SU-DHL-6 (cell line): ENCODE measurements at regions not wholly inside any gene's neighbourhood (a gene's known extent, or its start where the extent isn't known, plus 50 kb on each side); places are given as distances from the start of the nearest gene placed in this dataset.

Experiments
- EZH2phosphoT487 ChIP-seq: fragments of 200-600 bp; sonication (generic), shearing (Covaris generic); conservative IDR thresholded peaks from 2 replicates; pipeline ENCODE4 v1.6.1; 2018; ENCODE audit warnings: mild to moderate bottlenecking, antibody characterized with exemption, low read length, moderate library complexity, mixed read lengths
- TF ChIP-seq, protein P1 (sequence below): fragments of 200-600 bp; sonication (generic); IDR thresholded peaks from one replicate; pipeline ENCODE4 v1.5.1; 2017; ENCODE audit warnings: antibody characterized with exemption, mild to moderate bottlenecking, low read length, moderate library complexity; ENCODE audit not compliant: insufficient read depth, poor library complexity, severe bottlenecking

GRCh38 chr1:25104932-25105561, 127.3 kb downstream of the SYF2 start:
- TF ChIP-seq, protein P1, sequence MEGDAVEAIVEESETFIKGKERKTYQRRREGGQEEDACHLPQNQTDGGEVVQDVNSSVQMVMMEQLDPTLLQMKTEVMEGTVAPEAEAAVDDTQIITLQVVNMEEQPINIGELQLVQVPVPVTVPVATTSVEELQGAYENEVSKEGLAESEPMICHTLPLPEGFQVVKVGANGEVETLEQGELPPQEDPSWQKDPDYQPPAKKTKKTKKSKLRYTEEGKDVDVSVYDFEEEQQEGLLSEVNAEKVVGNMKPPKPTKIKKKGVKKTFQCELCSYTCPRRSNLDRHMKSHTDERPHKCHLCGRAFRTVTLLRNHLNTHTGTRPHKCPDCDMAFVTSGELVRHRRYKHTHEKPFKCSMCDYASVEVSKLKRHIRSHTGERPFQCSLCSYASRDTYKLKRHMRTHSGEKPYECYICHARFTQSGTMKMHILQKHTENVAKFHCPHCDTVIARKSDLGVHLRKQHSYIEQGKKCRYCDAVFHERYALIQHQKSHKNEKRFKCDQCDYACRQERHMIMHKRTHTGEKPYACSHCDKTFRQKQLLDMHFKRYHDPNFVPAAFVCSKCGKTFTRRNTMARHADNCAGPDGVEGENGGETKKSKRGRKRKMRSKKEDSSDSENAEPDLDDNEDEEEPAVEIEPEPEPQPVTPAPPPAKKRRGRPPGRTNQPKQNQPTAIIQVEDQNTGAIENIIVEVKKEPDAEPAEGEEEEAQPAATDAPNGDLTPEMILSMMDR = no peak
- TF ChIP-seq EZH2phosphoT487 = no peak
